GM12874 (cell line): ENCODE measurements at regions not wholly inside any gene's neighbourhood (a gene's known extent, or its start where the extent isn't known, plus 50 kb on each side); places are given as distances from the start of the nearest gene placed in this dataset.

Experiments
- CTCF ChIP-seq: IDR thresholded peaks from 2 replicates; pipeline ENCODE4 v1.5.1; 2011; ENCODE audit warnings: low read depth, mild to moderate bottlenecking, control low read depth, low read length, moderate library complexity; ENCODE audit not compliant: insufficient read depth

- TF ChIP-seq CTCF = no peak
Observed at GRCh38 chrX:69290292-69290691, 125.0 kb upstream of the PJA1 start.

DNA sequence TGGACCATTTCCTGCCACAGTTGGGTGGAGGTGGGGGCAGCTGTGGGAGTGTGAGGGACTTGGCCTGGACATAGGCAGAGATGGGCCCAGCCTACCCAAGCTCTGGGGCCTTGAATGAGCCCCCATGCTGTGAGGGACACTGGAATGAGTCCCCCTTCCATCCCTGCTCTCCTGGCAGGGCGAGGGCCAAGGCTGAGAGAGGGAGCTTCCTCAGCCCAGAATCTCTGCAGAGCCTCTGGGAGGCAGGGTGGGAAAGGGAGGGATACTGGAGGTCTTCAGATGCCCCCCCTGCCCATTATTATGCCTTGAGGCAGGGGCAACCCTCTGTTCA is 124.5 kb upstream of the PJA1 start:
- no peak for TF ChIP-seq CTCF

- TF ChIP-seq CTCF = no peak
Observed at GRCh38 chrX:69289046-69289792, 124.0 kb upstream of the PJA1 start.

GRCh38 chrX:69287095-69287494 is 121.8 kb upstream of the PJA1 start:
- TF ChIP-seq CTCF = no peak

- no peak for TF ChIP-seq CTCF
Observed at GRCh38 chrX:69286565-69286906, 121.3 kb upstream of the PJA1 start.

GRCh38 chrX:69285881-69286564 is 120.8 kb upstream of the PJA1 start:
- peak; percentile 75 for TF ChIP-seq CTCF

- TF ChIP-seq CTCF = no peak
Observed at GRCh38 chrX:69285401-69285877, 120.2 kb upstream of the PJA1 start.
